Natural killer cell (primary cell): ENCODE measurements at regions not wholly inside any gene's neighbourhood (a gene's known extent, or its start where the extent isn't known, plus 50 kb on each side); places are given as distances from the start of the nearest gene placed in this dataset.

Experiments
- ATAC-seq, 3 donors: fragments of 150-1000 bp in 2 of 3; fragments of 200-7000 bp in 1 of 3; cut with Tn5 transposase; 1 replicate in 1 of 3; 2 replicates in 2 of 3; pipeline ENCODE4 v1.10.0; 2021; ENCODE audit warnings: mild to moderate bottlenecking in 2 of 3, moderate library complexity in 2 of 3
- DNase-seq, 2 donors: peaks; one replicate each; pipeline versions ENCODE4 v3.0.0 to v3.0.0-alpha.2; 2013 to 2021; ENCODE audit warnings: mixed read lengths in 1 of 2
- H3K27ac ChIP-seq: one replicate; pipeline ENCODE4 v1.5.1; 2013; ENCODE audit warnings: mild to moderate bottlenecking, low read length
- H3K27me3 ChIP-seq: one replicate; pipeline ENCODE4 v1.6.1; 2013; ENCODE audit warnings: low read length; ENCODE audit not compliant: control insufficient read depth, insufficient read depth
- H3K36me3 ChIP-seq: one replicate; pipeline ENCODE4 v1.6.1; 2013; ENCODE audit warnings: low read length; ENCODE audit not compliant: control insufficient read depth, insufficient read depth
- H3K4me1 ChIP-seq: one replicate; pipeline ENCODE4 v1.6.1; 2013; ENCODE audit warnings: low read length; ENCODE audit not compliant: control insufficient read depth, insufficient read depth
- H3K4me3 ChIP-seq: one replicate; pipeline ENCODE4 v1.5.1; 2013; ENCODE audit warnings: low read length
- H3K9me3 ChIP-seq: one replicate; pipeline ENCODE4 v1.6.1; 2013; ENCODE audit warnings: low read length; ENCODE audit not compliant: control insufficient read depth, insufficient read depth
- H3K27ac Mint-ChIP-seq, 2 donors: one replicate each; pipeline ENCODE4 v1.8.0; 2022; ENCODE audit warnings: mild to moderate bottlenecking in 2 of 2, mixed read lengths in 2 of 2, moderate library complexity in 1 of 2
- H3K27me3 Mint-ChIP-seq, 2 donors: one replicate each; pipeline ENCODE4 v1.8.0; 2022; ENCODE audit warnings: low read depth in 2 of 2, mixed read lengths in 2 of 2
- H3K36me3 Mint-ChIP-seq: one replicate; pipeline ENCODE4 v1.8.0; 2022; ENCODE audit warnings: mixed read lengths
- H3K4me1 Mint-ChIP-seq, 2 donors: one replicate each; pipeline ENCODE4 v1.8.0; 2022; ENCODE audit warnings: mixed read lengths in 2 of 2
- H3K4me3 Mint-ChIP-seq: one replicate; pipeline ENCODE4 v1.8.0; 2022; ENCODE audit warnings: mild to moderate bottlenecking, moderate library complexity, mixed read lengths
- H3K9me3 Mint-ChIP-seq, 2 donors: one replicate each; pipeline ENCODE4 v1.8.0; 2022; ENCODE audit warnings: mixed read lengths in 2 of 2
- CTCF ChIP-seq: fragments of 200-600 bp; IDR thresholded peaks from one replicate; pipeline ENCODE4 v1.8.0; 2022; ENCODE audit warnings: antibody characterized with exemption
- WGBS: methylation state at CpG from one replicate; pipeline ENCODE4 v1.1.7; 2013; ENCODE audit warnings: missing lambda C conversion rate; ENCODE audit not compliant: insufficient coverage; 5-methylcytosine and 5-hydroxymethylcytosine counted together
- intact Hi-C: fragments of 100-400 bp; cut with micrococcal nuclease; formaldehyde crosslinking; loops from one replicate; pipeline ENCODE4 v1.14.2; 2022

GRCh38 chr11:24161587-24161986 is 335.3 kb upstream of the LUZP2 start:
- intact Hi-C loops = no loop called here
- WGBS = 96% methylated on average over 10 of the region's 13 CpGs
- H3K27me3 ChIP-seq = no peaks in the 10 kb centered on the region
- no peak for TF ChIP-seq CTCF
- H3K4me1 ChIP-seq = no peaks in the 10 kb centered on the region
- Mint-ChIP-seq H3K9me3 (no peaks in the 10 kb centered on the region), H3K4me3 (no peak overlapping the region), H3K4me1 (no peaks in the 10 kb centered on the region), H3K27me3 (no peaks in the 10 kb centered on the region), H3K36me3 (no peaks in the 10 kb centered on the region), H3K27ac (no peak overlapping the region)
- no peak for DNase-seq
- H3K36me3 ChIP-seq = no peaks in the 10 kb centered on the region
- no peak for ATAC-seq
- H3K9me3 ChIP-seq = no peaks in the 10 kb centered on the region
- H3K27ac ChIP-seq = no peak overlapping the region
- no peak overlapping the region for H3K4me3 ChIP-seq

- Histone ChIP-seq H3K9me3 (no peaks in the 10 kb centered on the region), H3K27me3 (no peaks in the 10 kb centered on the region), H3K36me3 (no peaks in the 10 kb centered on the region), H3K27ac (no peak overlapping the region), H3K4me1 (no peaks in the 10 kb centered on the region), H3K4me3 (no peak overlapping the region)
- no peak for DNase-seq
- Mint-ChIP-seq H3K27me3 (no peaks in the 10 kb centered on the region), H3K36me3 (no peaks in the 10 kb centered on the region), H3K9me3 (no peaks in the 10 kb centered on the region), H3K27ac (no peak overlapping the region), H3K4me1 (no peaks in the 10 kb centered on the region), H3K4me3 (no peak overlapping the region)
- intact Hi-C loops = no loop called here
- WGBS = 91% methylated on average over 3 of the region's 3 CpGs
- TF ChIP-seq CTCF = no peak
- no peak for ATAC-seq
Measured at GRCh38 chr11:24163146-24163545, 333.7 kb upstream of the LUZP2 start.

GRCh38 chr11:24163841-24164240 is 333.0 kb upstream of the LUZP2 start:
- Mint-ChIP-seq H3K9me3 (no peaks in the 10 kb centered on the region), H3K27ac (no peak overlapping the region), H3K4me1 (no peaks in the 10 kb centered on the region), H3K27me3 (no peaks in the 10 kb centered on the region), H3K36me3 (no peaks in the 10 kb centered on the region), H3K4me3 (no peak overlapping the region)
- ATAC-seq (no peak), DNase-seq (no peak)
- H3K9me3 ChIP-seq = no peaks in the 10 kb centered on the region
- no peak overlapping the region for H3K27ac ChIP-seq
- no peak for TF ChIP-seq CTCF
- no peaks in the 10 kb centered on the region for H3K4me1 ChIP-seq
- H3K27me3 ChIP-seq = no peaks in the 10 kb centered on the region
- H3K36me3 ChIP-seq = no peaks in the 10 kb centered on the region
- H3K4me3 ChIP-seq = no peak overlapping the region
- intact Hi-C loops = no loop called here

- intact Hi-C loops = no loop called here
- H3K27ac Mint-ChIP-seq = no peak overlapping the region
Measured at GRCh38 chr11:24171869-24172268, 325.0 kb upstream of the LUZP2 start.

More at GRCh38 chr11:24171869-24172268, 325.0 kb upstream of the LUZP2 start:
- ATAC-seq (peak in 2 of 3 donors; percentile 55 to 60), DNase-seq (no peak)
- Histone ChIP-seq H3K27ac (no peak overlapping the region), H3K4me3 (no peak overlapping the region), H3K36me3 (no peaks in the 10 kb centered on the region), H3K4me1 (no peaks in the 10 kb centered on the region), H3K27me3 (no peaks in the 10 kb centered on the region), H3K9me3 (no peaks in the 10 kb centered on the region)
- Mint-ChIP-seq H3K27me3 (no peaks in the 10 kb centered on the region), H3K36me3 (no peaks in the 10 kb centered on the region), H3K9me3 (no peaks in the 10 kb centered on the region), H3K4me1 (peaks cover 4 to 6% of the 10 kb centered on the region in 2 donors), H3K4me3 (no peak overlapping the region)
- no peak for TF ChIP-seq CTCF
- no CpG with 5 or more reads among the region's 1 CpG for WGBS
